ENCODE measurements at regions not wholly inside any gene's neighbourhood (a gene's known extent, or its start where the extent isn't known, plus 50 kb on each side); places are given as distances from the start of the nearest gene placed in this dataset.

DNA sequence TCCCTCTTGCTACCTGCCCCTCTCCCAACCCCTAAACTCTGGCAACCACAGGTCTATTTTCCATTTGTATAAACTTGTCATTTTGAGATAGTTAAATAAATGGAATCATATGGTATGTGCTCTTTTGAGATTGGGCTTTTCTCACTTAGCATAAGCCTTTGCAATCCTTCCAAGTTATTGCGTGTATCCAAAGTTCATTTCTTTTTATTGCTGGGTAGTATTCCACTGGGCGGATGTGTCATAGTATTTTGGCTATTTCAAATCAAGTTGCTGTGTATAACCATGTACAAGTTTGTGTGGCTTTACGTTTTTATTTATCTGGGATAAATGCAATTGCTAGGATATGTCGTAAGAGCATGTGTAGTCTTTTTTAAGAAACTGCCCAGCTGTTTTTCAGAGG lies 55.5 kb upstream of the CUL3 start:
- TF ChIP-seq, protein P1, sequence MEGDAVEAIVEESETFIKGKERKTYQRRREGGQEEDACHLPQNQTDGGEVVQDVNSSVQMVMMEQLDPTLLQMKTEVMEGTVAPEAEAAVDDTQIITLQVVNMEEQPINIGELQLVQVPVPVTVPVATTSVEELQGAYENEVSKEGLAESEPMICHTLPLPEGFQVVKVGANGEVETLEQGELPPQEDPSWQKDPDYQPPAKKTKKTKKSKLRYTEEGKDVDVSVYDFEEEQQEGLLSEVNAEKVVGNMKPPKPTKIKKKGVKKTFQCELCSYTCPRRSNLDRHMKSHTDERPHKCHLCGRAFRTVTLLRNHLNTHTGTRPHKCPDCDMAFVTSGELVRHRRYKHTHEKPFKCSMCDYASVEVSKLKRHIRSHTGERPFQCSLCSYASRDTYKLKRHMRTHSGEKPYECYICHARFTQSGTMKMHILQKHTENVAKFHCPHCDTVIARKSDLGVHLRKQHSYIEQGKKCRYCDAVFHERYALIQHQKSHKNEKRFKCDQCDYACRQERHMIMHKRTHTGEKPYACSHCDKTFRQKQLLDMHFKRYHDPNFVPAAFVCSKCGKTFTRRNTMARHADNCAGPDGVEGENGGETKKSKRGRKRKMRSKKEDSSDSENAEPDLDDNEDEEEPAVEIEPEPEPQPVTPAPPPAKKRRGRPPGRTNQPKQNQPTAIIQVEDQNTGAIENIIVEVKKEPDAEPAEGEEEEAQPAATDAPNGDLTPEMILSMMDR (IDR thresholded peaks at IDR 0.05; ENCODE audit: poor library complexity), result no peak
- TF ChIP-seq EZH2 (IDR thresholded peaks at IDR 0.05; ENCODE audit: borderline replicate concordance) (no peak), EZH2phosphoT487 (IDR thresholded peaks at IDR 0.05; ENCODE audit: low read depth, severe bottlenecking, unreplicated experiment) (no peak)

Measured in hepatocyte (in vitro differentiated cells).